ENCODE measurements at regions not wholly inside any gene's neighbourhood (a gene's known extent, or its start where the extent isn't known, plus 50 kb on each side); places are given as distances from the start of the nearest gene placed in this dataset.

- Histone ChIP-seq H3K79me2 (ENCODE audit: insufficient read depth, low read length) (no peaks in the 10 kb centered on the region), H2AFZ (ENCODE audit: low read depth, low read length, severe bottlenecking) (no peak overlapping the region), H4K20me1 (ENCODE audit: low read depth, low read length) (no peaks in the 10 kb centered on the region), H3K27me3 (ENCODE audit: low read length) (no peaks in the 10 kb centered on the region), H3K9me3 (ENCODE audit: insufficient read depth, low read length) (no peaks in the 10 kb centered on the region), H3K27ac (ENCODE audit: low read depth, low read length) (no peak overlapping the region), H3K36me3 (ENCODE audit: low read length) (no peaks in the 10 kb centered on the region), H3K4me3 (ENCODE audit: insufficient read depth, low read length, poor library complexity, severe bottlenecking) (no peak overlapping the region), H3K4me2 (ENCODE audit: low read depth, low read length, poor library complexity, severe bottlenecking) (peak overlapping the region; percentile 18), H3F3A (ENCODE audit: insufficient read depth) (no peaks in the 10 kb centered on the region), H3K9ac (ENCODE audit: low read length) (no peak overlapping the region), H3K9me2 (replicated peaks; ENCODE audit: insufficient read depth, low read length) (no peaks in the 10 kb centered on the region)
- TF ChIP-seq EZH2phosphoT487 (conservative IDR thresholded peaks at IDR 0.05; ENCODE audit: low read length) (no peak), CTCF (IDR thresholded peaks at IDR 0.05; ENCODE audit: insufficient read depth, low read length, poor library complexity, severe bottlenecking) (no peak)
These were observed 91.3 kb downstream of the RPE65 start for GRCh38 chr1:68358439-68358838.

- no peaks in the 10 kb centered on the region for H3K27me3 ChIP-seq (ENCODE audit: low read length)
- no peaks in the 10 kb centered on the region for H3F3A ChIP-seq (ENCODE audit: insufficient read depth)
- H3K9ac ChIP-seq (ENCODE audit: low read length) = no peak overlapping the region
- H3K36me3 ChIP-seq (ENCODE audit: low read length) = no peaks in the 10 kb centered on the region
- H3K27ac ChIP-seq (ENCODE audit: low read depth, low read length) = no peak overlapping the region
- H4K20me1 ChIP-seq (ENCODE audit: low read depth, low read length) = no peaks in the 10 kb centered on the region
- TF ChIP-seq EZH2phosphoT487 (conservative IDR thresholded peaks at IDR 0.05; ENCODE audit: low read length) (no peak), CTCF (IDR thresholded peaks at IDR 0.05; ENCODE audit: insufficient read depth, low read length, poor library complexity, severe bottlenecking) (no peak)
- H3K4me3 ChIP-seq (ENCODE audit: insufficient read depth, low read length, poor library complexity, severe bottlenecking) = no peak overlapping the region
- no peaks in the 10 kb centered on the region for H3K9me2 ChIP-seq (replicated peaks; ENCODE audit: insufficient read depth, low read length)
- no peak overlapping the region for H2AFZ ChIP-seq (ENCODE audit: low read depth, low read length, severe bottlenecking)
- no peak overlapping the region for H3K4me2 ChIP-seq (ENCODE audit: low read depth, low read length, poor library complexity, severe bottlenecking)
- no peaks in the 10 kb centered on the region for H3K9me3 ChIP-seq (ENCODE audit: insufficient read depth, low read length)
- no peaks in the 10 kb centered on the region for H3K79me2 ChIP-seq (ENCODE audit: insufficient read depth, low read length)
These were observed 94.1 kb downstream of the RPE65 start for GRCh38 chr1:68355614-68356013.

- H3K9me3 ChIP-seq (ENCODE audit: insufficient read depth, low read length) = no peaks in the 10 kb centered on the region
These were observed 97.6 kb downstream of the RPE65 start for GRCh38 chr1:68352202-68352601.

More at GRCh38 chr1:68352202-68352601, 97.6 kb downstream of the RPE65 start:
- H3K27me3 ChIP-seq (ENCODE audit: low read length) = no peaks in the 10 kb centered on the region
- no peaks in the 10 kb centered on the region for H3F3A ChIP-seq (ENCODE audit: insufficient read depth)
- H3K4me2 ChIP-seq (ENCODE audit: low read depth, low read length, poor library complexity, severe bottlenecking) = no peak overlapping the region
- no peaks in the 10 kb centered on the region for H3K36me3 ChIP-seq (ENCODE audit: low read length)
- H4K20me1 ChIP-seq (ENCODE audit: low read depth, low read length) = no peaks in the 10 kb centered on the region
- H3K27ac ChIP-seq (ENCODE audit: low read depth, low read length) = no peak overlapping the region
- H3K79me2 ChIP-seq (ENCODE audit: insufficient read depth, low read length) = no peaks in the 10 kb centered on the region
- no peaks in the 10 kb centered on the region for H3K9me2 ChIP-seq (replicated peaks; ENCODE audit: insufficient read depth, low read length)
- TF ChIP-seq EZH2phosphoT487 (conservative IDR thresholded peaks at IDR 0.05; ENCODE audit: low read length) = no peak
- no peak for TF ChIP-seq CTCF (IDR thresholded peaks at IDR 0.05; ENCODE audit: insufficient read depth, low read length, poor library complexity, severe bottlenecking)
- H3K9ac ChIP-seq (ENCODE audit: low read length) = no peak overlapping the region
- H3K4me3 ChIP-seq (ENCODE audit: insufficient read depth, low read length, poor library complexity, severe bottlenecking) = no peak overlapping the region
- H2AFZ ChIP-seq (ENCODE audit: low read depth, low read length, severe bottlenecking) = no peak overlapping the region
